ENCODE measurements at regions not wholly inside any gene's neighbourhood (a gene's known extent, or its start where the extent isn't known, plus 50 kb on each side); places are given as distances from the start of the nearest gene placed in this dataset.
A peak's percentile ranks its signal among the peaks of the same experiment; 100 is the strongest.
"Not testable (repeated sequence)": the region's sequence is repeated elsewhere in the genome, so short reads cannot be mapped to it uniquely, and the experiment has no call there.

GRCh38 chr6:26957399-26958127, 289.9 kb upstream of the PRSS16 start:
- not testable (repeated sequence) for DNase-seq (ENCODE audit: low read depth in 2 of 2)

DNA sequence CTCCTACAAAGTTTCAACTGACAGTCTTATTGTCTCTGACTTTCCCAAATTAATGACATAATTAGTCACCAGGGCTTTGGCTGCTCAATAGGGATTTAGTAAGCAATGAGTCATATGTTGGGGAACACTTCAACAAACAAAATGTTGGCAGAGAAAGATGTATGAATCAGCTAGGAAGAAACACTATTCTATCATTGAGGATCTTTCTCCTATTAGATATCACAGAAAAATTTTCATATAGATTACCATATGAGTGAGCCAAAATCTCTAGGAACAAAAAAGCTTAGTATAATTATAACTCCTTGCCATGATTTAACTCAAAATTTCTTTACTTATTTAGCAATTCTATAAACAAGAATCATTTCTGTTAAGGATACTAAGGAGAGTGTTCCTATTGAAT, 286.3 kb upstream of the PRSS16 start:
- not testable (repeated sequence) for DNase-seq (ENCODE audit: low read depth in 2 of 2)

DNA sequence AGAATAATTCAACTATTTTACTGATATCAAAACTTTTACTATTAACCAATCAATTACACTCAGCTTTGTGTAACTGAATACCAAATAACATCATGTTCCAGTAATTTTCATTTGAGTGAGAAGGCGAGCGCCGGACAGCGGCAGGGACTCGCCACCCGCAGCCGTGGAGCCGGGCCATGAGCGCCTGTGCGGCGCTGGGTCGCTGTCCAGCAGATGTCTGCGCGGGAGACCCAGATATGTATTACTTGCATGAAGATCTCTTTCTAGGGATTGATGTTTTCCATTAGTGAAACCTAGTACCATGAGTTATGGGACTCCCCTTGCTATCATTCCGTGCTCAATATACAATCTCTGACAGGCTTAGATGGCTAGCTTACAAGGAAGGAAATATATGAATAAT, 245.1 kb upstream of the PRSS16 start:
- no peak for DNase-seq (ENCODE audit: low read depth in 2 of 2)

DNA sequence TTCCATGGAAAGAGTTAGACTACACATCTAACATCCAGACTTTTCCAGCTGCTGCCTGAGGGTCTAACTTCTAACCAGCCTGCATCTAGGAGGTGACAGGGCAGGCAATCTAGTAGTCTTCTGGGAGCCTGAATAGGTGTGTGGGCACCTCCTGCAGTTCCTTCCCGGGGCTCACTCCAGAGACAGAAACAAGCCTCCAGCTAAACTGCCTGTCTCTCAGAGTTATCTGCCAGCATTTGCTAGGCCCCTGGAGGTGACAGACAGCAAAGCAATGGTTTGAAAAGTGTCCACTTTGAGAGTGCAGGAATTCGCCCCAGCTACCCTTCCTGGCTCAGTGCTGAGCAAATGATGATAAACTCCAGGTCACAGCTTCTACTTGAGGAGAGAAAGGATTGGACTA, 240.5 kb upstream of the PRSS16 start:
- no peak for DNase-seq (ENCODE audit: low read depth in 2 of 2)

GRCh38 chr6:27008613-27009012, 238.9 kb upstream of the PRSS16 start:
- DNase-seq (ENCODE audit: low read depth in 2 of 2): not testable (repeated sequence)

- DNase-seq (ENCODE audit: low read depth in 2 of 2): not testable (repeated sequence)
Measured at GRCh38 chr6:27014053-27014452, 233.4 kb upstream of the PRSS16 start.

DNA sequence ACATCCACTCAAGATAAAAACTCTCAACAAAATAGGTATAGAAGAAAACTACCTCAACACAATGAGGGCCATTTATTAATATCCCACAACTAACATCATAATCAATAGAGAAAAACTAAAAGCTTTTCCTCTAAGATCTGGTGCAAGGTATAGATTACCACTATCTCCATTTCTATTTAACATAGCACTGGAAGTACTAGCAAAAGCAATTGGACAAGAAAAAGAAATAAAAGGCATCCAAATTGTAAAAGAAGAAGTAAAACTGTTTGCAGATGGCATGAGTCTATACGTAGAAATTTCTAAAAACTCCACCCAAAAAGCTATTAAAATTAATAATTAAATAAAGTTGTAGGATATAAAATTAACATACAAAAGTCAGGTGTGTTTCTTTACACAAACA, 230.8 kb upstream of the PRSS16 start:
- no peak for DNase-seq (ENCODE audit: low read depth in 2 of 2)

- DNase-seq (ENCODE audit: low read depth in 2 of 2): not testable (repeated sequence)
Measured at GRCh38 chr6:27018401-27018800, 229.1 kb upstream of the PRSS16 start.

GRCh38 chr6:27019651-27020552, 227.6 kb upstream of the PRSS16 start:
- DNase-seq (ENCODE audit: low read depth in 2 of 2): peak in 1 of 2 donors; percentile 1

DNA sequence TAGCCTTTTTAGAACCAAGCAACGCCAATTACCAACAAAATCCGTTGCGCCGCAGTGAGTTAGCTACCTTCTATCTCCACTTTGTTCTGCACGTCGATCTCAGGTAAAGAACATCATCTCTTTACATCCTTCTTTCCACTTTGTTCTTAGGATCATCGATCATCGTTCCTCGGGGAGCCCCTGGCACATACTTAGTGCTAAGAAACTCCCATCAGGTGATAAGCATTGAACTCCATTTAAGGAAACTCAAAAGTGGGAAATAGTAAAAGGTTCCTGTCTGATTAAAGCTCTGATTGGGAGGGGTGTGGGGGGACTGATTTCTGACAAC, 227.0 kb upstream of the PRSS16 start:
- no peak for DNase-seq (ENCODE audit: low read depth in 2 of 2)

GRCh38 chr6:27023664-27024063, 223.8 kb upstream of the PRSS16 start:
- no peak for DNase-seq (ENCODE audit: low read depth in 2 of 2)

DNA sequence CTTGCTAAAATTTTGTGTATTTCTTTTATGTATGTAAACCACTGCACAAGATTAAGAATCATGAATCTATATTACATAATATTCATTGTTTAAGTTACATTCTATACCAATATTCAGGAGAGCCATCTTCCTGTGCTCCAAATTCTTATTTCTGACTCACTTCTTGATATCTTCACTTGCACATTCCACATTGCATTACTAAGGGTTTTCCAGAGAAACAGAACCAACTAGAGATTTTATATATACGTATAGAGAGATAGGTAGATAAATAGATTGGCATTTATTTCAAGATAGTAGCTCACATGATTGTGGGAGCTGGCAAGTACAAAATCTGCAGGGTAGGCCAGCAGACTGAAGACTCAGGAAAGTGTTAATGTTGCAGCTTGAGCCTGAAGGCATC, 222.2 kb upstream of the PRSS16 start:
- DNase-seq (ENCODE audit: low read depth in 2 of 2): no peak

GRCh38 chr6:27026361-27026760, 221.1 kb upstream of the PRSS16 start:
- DNase-seq (ENCODE audit: low read depth in 2 of 2): no peak

DNA sequence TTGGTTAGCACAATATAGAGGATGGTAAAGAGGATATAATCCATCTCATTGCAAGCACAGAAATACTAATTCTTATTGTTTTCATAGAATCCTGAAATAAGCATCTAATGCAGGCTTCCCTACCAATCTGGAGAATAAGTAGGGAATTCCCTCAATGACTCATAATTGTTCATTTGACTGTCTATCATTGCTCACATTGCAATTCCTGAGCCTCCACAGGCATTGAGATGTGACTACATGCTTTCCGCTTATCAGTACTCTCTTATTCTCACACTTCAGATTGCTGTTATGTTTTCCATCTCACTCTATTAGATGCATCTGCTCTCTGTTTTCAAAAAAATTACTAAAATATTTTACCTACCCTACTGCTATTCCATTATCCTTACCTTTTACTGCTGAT, 216.2 kb upstream of the PRSS16 start:
- DNase-seq (ENCODE audit: low read depth in 2 of 2): no peak

- no peak for DNase-seq (ENCODE audit: low read depth in 2 of 2)
Measured at GRCh38 chr6:27038498-27038897, 209.0 kb upstream of the PRSS16 start.

- DNase-seq (ENCODE audit: low read depth in 2 of 2): no peak
Measured at GRCh38 chr6:27040244-27041042, 207.1 kb upstream of the PRSS16 start.

DNA sequence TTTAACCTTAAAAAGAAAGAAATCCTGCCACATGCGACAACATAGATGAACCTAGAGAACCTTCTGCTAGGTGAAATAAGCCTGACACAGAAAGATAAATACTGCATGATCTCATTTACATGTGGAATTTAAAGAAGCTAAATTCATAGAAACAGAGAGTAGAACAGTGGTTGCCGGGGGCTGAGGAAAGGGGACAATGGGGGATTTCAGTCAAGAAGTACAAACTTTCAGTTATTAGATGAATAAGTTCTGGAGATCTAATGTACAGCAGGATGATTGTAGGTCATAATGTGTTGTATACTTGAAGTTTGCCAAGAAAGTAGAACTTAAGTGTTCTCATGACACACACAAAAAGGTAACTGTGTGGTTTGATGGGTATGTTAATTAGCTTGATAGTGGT, 204.3 kb upstream of the PRSS16 start:
- DNase-seq (ENCODE audit: low read depth in 2 of 2): no peak

DNA sequence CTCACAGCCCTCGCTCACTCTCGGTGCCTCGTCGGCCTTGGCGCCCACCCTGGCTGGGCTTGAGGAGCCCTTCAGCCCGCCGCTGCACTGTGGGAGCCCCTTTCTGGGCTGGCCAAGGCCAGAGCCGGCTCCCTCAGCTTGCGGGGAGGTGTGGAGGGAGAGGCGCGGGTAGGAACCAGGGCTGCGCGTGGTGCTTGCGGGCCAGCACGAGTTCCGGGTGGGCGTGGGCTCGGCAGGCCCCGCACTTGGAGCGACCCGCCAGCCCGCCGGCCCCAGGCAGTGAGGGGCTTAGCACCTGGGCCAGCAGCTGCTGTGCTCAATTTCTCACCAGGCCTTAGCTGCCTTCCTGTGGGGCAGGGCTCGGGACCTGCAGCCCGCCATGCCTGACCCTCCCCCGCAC, 202.4 kb upstream of the PRSS16 start:
- DNase-seq (ENCODE audit: low read depth in 2 of 2): not testable (repeated sequence)

DNA sequence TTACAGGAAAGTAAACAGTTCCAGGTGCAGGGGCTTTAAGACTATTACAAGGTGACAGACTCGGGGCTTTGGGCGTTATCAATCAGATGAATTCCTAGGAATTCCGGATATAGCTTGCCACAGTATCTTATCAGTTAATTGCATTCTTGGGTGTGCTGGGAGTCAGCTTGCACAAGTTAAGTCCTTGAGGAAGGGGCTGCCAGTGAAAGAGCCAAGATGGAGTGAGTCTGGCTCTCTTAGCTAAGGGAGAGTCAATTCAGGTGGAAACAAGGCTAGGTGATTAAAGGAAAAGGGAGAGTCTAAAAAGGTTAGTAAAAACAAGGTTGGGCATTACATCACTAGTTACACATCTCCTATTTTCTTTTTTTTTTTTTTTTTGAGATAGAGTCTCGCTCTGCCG, 199.8 kb upstream of the PRSS16 start:
- DNase-seq (ENCODE audit: low read depth in 2 of 2): not testable (repeated sequence)

GRCh38 chr6:27049863-27050781, 197.4 kb upstream of the PRSS16 start:
- no peak for DNase-seq (ENCODE audit: low read depth in 2 of 2)

- DNase-seq (ENCODE audit: low read depth in 2 of 2): not testable (repeated sequence)
Measured at GRCh38 chr6:27052082-27052730, 195.3 kb upstream of the PRSS16 start.
